SH-SY5Y (cell line): ENCODE measurements at regions not wholly inside any gene's neighbourhood (a gene's known extent, or its start where the extent isn't known, plus 50 kb on each side); places are given as distances from the start of the nearest gene placed in this dataset.

Experiments
- GATA2 ChIP-seq: IDR thresholded peaks from 2 replicates; pipeline ENCODE4 v1.6.1; 2011; ENCODE audit warnings: mild to moderate bottlenecking, low read depth, low read length
- GATA3 ChIP-seq: IDR thresholded peaks from 2 replicates; pipeline ENCODE4 v1.6.1; 2011; ENCODE audit warnings: low read depth, mild to moderate bottlenecking, low read length, moderate library complexity

DNA sequence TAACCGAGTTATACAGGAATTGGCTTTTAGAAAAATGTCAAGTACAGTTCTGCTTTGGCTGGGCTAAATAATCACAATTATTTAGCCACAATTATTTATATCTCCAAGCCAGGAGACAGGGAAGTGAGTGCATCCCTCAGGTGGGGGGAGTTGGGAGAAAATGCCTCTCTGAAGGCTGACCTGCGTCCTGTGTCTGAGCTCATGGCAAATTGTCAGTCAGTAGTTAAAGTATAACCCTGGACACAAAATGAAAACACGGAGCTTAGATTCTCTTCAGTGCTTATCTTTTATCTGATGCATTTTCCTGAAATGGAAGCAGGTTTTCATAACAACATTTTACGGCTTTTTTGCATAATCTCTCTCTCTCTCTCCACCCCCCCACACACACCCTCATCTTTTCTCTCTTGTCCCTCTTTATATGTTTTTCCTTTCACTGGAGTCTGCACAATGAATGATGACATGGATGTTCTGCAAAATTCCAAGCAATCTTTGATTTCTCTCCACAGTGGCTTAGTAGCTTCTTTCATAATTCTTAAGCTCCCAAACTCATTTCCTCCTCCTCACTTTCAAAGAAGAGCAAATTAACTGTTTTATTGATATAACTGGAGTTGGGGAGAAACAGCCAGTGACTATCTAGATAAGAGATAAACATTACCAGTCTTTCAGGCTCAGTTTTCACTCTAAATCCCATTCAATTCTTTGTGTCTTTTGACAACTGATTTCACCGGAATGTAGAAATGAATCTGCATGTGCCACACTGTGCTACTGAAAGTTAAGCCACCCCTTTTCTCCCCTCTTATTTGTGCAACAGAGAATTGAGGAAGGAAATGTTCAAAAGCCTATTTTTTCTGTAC is 521.4 kb upstream of the GHITM start:
- TF ChIP-seq GATA3 (no peak), GATA2 (0 out of 2 replicates have a peak, but pooled peaks have one; percentile 33)

DNA sequence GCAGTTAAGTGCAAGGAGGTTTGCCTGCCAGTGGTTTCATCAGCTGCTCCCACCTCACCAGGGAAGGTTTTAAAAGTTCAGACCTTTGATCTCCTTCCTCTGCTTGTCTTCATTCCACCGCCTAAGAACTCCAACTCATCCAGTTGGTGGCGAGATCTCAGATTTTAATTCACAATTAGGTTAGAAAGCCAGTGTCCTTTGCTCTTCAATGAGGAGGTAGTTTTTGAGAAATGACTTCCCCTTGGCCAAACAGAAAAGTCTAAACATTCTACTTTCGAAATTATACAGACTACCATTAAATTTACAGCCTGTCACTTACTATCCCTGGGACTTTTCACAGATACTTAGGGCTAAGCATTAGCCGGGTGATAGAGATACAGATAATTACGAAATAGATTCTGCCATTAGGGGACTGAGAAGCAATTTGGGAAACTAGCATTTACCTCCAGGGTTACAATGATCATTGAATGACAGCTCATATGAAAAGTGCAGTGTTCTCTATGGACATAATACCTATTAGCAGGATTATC is 513.4 kb upstream of the GHITM start:
- peak; percentile 43 for TF ChIP-seq GATA2
- peak; percentile 47; the same call in 1 of the 2 replicates for TF ChIP-seq GATA3

DNA sequence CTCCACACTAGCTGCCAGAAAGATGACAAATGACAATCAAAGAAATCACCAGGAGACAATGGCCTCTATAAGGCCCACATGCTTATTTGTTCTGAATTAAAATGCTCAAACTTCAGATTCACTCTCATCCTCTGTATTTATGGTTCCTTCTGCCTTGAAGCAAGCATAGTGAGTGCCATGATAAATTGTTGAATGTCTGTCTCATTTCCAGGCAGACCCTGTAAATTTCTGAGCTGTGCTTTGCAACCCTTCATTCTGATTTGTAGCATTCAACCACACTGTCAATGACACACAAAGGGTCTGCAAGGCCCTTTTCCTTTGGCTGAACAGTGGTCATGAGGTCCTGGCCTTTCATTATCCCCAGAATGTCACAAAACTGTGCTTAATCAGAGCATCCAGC is 506.6 kb upstream of the GHITM start:
- TF ChIP-seq GATA2 (no peak), GATA3 (no peak)

DNA sequence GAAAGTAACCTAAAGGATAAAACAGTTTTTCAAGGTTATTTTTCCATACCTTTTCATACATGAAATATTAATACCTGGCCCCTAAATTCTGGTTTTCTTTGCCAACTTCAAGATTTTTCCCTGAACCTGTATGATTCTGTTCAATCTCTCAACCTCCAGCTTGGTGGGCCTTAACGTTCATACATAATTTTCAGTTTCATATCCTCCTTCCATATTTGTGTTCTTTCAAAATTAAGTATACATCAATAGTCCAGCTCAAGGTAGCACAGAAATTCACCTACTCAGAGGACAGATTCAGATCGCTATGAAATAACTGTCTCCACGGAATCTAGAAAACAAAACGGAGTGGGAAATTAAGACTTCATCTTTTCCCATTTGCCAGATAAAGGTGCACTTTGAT is 505.8 kb upstream of the GHITM start:
- no peak for TF ChIP-seq GATA3
- TF ChIP-seq GATA2, result no peak

DNA sequence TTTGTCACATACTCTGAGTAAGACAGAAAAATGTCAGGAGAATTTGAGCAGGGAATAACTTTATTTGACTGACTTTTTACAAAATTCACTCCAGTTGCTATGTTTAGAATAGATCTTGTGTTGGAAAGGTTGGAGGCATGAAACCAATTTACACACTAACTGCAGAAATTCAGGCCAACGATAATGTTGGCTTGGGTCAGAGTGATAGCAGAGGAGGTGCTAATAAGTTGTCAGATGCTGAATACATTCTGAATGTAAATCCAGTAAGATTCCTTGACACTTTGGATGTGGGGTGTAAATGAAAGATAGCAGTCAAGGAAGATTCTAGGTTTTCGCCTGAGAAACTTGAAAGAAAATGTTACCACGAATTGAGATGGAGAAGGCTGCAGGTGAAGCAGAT is 502.5 kb upstream of the GHITM start:
- TF ChIP-seq GATA3, result no peak

DNA sequence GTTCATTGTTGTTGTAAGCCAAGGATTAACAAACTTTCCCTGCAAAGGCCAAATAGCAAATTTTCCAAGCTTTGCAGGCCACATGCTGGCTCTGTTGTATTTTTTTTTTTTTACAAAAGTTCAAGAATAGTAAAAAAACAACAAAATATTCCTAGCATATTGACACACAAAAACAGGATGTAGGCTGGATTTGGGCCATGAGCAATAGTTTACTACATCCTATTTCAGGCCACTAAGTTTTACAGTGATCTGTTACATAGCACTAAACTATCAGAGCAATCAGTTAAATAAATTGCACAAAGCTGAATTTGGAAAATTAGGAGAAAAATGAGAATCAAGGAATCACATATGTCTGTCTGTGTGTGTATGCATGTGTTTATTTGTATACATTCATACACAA is 491.8 kb upstream of the GHITM start:
- TF ChIP-seq GATA3 (no peak), GATA2 (no peak)

DNA sequence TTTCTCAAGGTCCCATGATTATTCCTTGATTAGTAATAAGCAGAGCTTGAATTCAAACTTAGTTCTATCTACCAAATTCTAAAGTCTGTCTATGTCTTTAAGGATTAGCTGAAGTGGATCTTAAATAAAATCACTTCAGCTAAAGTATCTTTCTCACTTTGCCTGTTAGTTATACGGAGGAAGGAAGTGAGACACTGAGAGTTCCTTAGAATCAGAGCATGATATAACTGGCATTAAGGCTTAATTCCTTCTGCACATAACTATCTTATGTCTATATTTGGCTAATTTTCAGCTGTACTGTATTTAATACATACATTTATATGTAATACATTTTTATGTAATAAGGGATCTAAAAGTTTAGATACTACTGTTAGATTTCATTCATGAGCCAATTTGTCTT is 491.1 kb upstream of the GHITM start:
- TF ChIP-seq GATA2 (no peak), GATA3 (no peak)

- no peak for TF ChIP-seq GATA2
- no peak for TF ChIP-seq GATA3
Observed at GRCh38 chr10:83649471-83649870, 489.8 kb upstream of the GHITM start.

DNA sequence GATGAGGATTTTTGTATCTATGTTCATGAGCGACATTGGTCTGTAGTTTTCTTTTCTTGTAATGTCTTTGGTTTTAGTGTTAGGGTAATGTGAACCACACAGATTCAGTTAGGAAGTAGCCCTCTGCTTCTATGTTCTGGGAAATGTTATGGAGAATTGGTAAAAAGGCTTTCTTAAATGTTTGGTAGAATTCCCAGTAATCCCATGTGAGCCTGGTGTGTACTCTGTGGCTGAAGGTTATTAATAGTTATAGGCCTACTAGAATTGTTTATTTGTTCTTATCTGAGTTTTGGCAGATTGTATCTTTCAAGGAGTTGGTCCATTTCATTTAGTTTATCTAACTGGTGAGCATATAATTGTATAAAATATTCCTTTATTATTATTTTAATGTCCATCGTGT is 484.6 kb upstream of the GHITM start:
- TF ChIP-seq GATA3 (no peak), GATA2 (no peak)

DNA sequence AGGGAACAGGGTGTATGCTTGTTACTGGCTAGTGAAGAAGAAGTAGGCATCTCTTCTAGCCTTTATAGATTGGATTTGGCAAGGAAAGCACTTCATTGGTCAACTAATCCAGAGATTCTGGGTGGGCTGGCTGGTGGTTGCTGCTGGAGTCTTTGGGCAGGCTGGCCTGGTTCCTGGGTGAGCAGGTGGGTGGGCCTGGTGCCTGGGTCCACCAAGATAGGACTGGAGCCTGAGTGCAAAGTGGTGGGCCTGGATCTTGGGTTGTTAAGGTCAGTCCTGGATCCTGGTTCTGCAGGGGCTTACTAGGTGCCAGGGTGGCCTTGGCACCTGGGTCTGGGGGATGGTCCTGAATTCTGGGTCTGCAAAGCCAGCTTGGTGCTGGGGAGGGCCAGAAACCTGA is 482.4 kb upstream of the GHITM start:
- TF ChIP-seq GATA2, result no peak
- no peak for TF ChIP-seq GATA3

GRCh38 chr10:83657487-83657886 is 481.8 kb upstream of the GHITM start:
- no peak for TF ChIP-seq GATA2
- no peak for TF ChIP-seq GATA3

GRCh38 chr10:83663918-83664317 is 475.4 kb upstream of the GHITM start:
- TF ChIP-seq GATA2, result no peak
- TF ChIP-seq GATA3, result no peak

DNA sequence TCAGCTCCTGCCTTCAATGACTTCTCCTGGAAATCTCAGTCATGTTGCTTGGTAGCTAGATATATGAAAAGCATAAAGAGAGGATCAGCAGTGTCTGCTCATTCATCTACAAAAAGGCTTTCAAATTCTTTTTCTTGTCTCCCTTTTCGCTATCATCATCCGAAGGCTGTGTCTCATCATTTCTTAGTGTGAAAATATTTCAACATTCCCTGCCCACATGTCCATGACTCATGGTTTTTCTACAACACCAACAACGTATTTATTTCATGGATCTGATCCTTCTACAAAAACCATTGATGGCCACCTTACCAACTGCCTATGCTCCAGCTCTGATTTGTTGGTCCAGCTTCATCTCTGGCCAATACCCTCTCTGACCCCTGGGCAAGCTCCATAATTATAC is 472.5 kb upstream of the GHITM start:
- TF ChIP-seq GATA3, result no peak
- no peak for TF ChIP-seq GATA2

GRCh38 chr10:83667594-83667993 is 471.7 kb upstream of the GHITM start:
- TF ChIP-seq GATA3 (no peak), GATA2 (no peak)

DNA sequence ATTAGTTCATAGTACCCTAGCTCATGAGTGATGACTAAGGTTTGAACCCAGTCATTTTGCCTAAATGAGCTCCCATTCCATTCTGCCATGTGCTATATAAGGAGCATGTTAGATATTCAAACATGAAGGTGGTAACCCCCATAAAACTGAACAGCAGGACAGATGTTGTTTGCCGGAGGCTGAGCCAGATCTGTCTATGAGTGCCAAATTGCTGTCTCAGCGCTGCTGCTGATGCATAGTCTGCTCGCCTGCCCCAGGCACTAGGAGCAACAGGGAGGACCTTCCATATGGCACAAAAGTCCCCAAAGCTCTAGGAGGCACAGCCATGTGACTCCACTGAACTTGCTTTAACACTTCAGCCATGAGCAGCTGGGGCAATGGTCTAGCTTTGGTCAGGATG is 466.0 kb upstream of the GHITM start:
- TF ChIP-seq GATA2 (no peak), GATA3 (no peak)
